HG03469 (cell line): ENCODE measurements at regions not wholly inside any gene's neighbourhood (a gene's known extent, or its start where the extent isn't known, plus 50 kb on each side); places are given as distances from the start of the nearest gene placed in this dataset.
"Not testable (repeated sequence)": the region's sequence is repeated elsewhere in the genome, so short reads cannot be mapped to it uniquely, and the experiment has no call there.

Experiments
- ATAC-seq: cut with Tn5 transposase; IDR thresholded peaks from one replicate; pipeline ENCODE4 v1.9.1; 2021; ENCODE audit warnings: mild to moderate bottlenecking, moderate library complexity, moderate number of reproducible peaks; ENCODE audit not compliant: unreplicated experiment

GRCh38 chr21:25254491-25255174 is 352.6 kb downstream of the MRPL39 start:
- no peak for ATAC-seq

DNA sequence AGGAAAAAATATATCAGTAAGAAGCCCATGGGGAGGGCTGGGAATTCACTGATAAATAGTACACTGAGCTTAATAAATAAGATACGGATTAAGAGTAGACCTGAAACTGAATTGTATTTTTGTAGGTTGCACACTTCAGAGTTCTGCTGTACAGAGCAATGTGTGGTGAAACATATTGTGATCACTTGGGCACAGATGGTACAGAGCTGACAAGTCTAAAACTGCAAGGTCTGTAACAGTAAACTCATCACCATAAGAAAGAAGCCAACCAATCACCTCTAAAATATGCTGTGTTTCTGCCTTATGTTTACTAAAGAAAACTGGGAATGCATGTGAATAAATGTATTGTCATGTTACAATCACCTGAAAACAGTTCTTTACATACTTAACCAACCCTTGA is 360.7 kb downstream of the MRPL39 start:
- ATAC-seq: no peak

- no peak for ATAC-seq
Measured at GRCh38 chr21:25244735-25245134, 362.5 kb downstream of the MRPL39 start.

GRCh38 chr21:25243808-25244207 is 363.5 kb downstream of the MRPL39 start:
- ATAC-seq: no peak

DNA sequence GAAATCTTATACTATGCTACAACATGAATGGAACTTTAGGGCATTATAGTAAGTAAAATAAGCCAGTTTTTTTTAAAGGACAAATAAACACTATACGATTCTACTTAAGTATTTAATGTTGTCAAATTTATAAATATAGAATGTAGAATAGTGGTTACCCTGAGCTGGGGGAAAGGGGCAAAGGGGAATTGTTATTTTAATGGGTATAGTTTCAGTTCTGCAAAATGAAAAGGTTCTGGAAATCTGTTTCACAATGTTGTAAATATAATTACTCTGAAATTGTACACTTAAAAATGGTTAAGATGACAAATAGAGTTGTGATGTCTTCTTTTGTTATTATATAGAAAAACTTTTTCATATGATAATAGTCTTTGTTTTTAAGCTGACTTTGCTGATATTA is 366.3 kb downstream of the MRPL39 start:
- ATAC-seq: no peak

GRCh38 chr21:25234857-25235801 is 372.2 kb downstream of the MRPL39 start:
- ATAC-seq: peak; percentile 78

- no peak for ATAC-seq
Measured at GRCh38 chr21:25220954-25221353, 386.3 kb downstream of the MRPL39 start.

DNA sequence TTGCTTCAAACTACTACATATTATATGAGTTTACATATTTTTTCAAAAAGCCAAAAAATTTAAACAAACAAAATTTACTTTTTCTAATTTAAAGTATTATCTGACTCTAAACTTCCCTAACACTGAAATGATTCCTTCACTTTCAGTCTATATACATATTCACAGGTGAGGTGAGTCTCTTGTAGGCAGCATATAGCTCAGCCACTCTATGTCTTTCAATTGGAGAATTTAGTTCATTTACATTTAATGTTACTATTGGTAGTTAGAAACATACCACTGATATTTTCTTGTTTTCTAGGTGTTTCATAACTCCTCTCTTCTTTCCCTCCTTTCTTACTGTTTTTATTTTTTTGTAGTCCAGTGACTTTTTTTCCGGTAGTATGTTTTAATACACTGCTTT is 387.1 kb downstream of the MRPL39 start:
- no peak for ATAC-seq

GRCh38 chr21:25215698-25216384 is 391.4 kb downstream of the MRPL39 start:
- peak; percentile 94 for ATAC-seq

- ATAC-seq: no peak
Measured at GRCh38 chr21:25214676-25215075, 392.6 kb downstream of the MRPL39 start.

DNA sequence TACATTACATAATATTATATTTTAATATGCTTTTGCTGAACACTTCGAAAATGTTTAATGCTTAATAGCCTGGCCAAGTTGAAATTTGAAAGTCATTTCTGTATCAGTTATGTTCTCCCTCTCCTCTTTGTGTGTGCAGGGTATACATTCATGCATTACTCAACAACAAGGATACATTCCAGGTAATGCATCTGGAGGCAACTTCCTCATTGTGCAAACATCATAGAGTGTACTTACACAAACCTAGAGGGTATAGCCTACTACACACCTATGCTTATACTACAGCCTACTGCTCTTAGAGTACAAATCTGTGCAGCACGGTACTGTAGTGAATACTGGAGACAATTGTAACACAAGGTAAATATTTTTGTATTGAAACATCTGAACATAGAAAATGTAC is 407.3 kb downstream of the MRPL39 start:
- ATAC-seq: no peak

GRCh38 chr21:25191141-25191540 is 416.1 kb downstream of the MRPL39 start:
- ATAC-seq: peak; percentile 40

DNA sequence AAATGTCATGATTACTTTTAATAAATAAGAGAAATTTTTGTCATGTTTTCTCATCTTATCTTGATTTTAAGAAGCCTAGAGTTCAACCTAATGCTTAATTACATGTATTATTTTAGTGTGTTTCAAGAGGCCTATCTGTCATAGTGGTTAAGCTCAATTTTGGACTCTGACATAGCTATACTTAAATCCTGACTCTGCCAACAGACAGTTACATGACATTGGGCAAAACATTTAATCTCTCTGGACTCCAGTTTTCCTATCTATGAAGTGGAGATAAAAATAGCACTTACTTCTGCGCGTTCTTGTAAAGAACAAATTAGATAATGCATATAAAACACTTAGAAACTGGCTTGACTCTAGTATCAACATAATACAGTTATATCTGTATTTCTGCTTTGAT is 417.8 kb downstream of the MRPL39 start:
- ATAC-seq: no peak

DNA sequence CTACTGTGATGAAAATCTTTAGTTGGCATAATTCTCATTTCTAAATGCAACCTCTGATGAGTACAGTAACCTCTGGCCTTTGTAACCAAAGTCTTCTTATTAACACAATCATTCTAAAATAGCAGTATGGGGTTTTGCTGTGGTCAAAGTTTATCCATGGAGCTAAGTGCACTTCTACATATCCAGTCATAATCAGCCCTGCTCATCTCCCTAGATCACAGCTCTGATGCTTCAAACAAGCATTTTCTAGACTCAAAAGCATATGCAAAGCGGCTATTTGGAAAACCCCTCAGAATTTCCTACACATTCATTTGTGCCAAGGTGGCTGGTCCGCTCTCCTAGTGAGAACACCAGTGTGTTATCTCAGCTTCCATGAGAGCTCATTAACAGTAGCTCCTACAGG is 418.6 kb downstream of the MRPL39 start:
- peak; percentile 64 for ATAC-seq

DNA sequence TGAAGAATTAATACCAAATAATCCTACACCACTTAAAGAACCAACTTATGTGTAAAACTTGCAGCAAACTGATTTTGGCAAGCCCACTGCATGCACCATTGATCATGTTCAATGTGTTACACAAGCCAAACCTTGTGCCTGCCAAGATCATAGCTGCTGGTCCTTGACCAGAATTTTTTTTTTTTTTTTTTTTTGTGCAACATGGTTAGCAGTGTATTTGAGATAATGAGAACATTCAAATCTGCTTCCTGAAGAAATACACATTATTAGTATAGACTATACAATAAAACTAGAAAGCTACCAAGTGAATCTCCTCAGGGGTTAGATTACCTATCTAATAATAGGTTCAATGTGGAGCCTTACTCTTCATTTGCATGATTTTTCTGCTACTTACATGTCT is 421.0 kb downstream of the MRPL39 start:
- peak; percentile 34 for ATAC-seq

DNA sequence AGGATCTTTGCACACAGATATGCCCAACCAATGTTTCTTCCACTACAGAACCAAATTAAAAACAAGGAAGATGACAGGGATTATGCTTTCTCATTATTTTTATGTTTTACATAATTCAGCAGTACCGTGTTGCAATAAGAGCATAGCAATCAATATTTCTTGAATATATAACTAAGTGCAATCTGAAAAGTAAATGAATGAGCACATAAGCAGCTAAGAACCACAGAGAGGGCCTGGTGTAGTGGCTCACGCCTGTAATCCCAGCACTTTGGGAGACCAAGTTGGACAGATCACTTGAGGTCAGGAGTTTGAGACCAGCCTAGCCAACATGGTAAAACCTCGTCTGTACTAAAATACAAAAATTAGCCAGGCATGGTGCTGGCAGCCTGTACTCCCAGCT is 423.7 kb downstream of the MRPL39 start:
- ATAC-seq: no peak

GRCh38 chr21:25181690-25182089 is 425.6 kb downstream of the MRPL39 start:
- not testable (repeated sequence) for ATAC-seq

- no peak for ATAC-seq
Measured at GRCh38 chr21:25179116-25179515, 428.2 kb downstream of the MRPL39 start.

DNA sequence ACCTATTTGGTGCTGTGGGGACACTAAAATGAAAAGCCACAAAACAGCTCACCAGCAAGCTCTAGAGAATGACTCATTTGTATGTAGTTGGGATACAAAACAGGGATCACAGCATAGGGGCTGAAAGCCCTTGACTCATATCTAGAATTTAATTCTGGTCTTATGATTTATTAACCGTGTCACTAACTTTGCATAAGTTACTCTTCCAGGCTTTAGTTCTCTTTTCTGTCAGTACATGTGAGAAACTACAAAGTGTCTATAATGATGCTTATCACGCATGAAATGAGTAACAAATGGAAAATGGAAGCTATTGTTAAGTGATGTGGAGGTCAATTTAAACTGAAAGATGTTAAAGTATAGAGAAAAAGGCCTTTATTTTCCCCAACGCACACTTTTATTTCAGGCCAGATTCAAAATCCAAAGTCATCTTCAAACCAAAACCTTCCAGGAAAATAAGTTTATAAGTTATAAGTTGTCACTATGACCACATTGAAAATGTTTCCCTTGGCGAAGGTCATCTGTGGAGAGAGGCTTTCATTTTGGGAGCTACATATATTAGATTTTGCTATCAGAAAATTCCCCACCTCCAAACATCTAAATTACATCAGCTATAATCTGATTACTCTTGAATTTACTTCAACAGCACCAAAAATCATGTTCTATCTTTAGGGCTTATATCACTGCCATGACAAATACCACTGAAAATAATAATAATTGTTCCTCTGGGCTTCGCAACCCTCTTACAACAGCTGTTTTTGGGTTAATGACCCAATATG is 430.5 kb downstream of the MRPL39 start:
- ATAC-seq: peak; percentile 99

GRCh38 chr21:25175938-25176337 is 431.3 kb downstream of the MRPL39 start:
- ATAC-seq: peak; percentile 21

- ATAC-seq: no peak
Measured at GRCh38 chr21:25171438-25171837, 435.8 kb downstream of the MRPL39 start.
